PC-9 (cell line): ENCODE measurements at regions not wholly inside any gene's neighbourhood (a gene's known extent, or its start where the extent isn't known, plus 50 kb on each side); places are given as distances from the start of the nearest gene placed in this dataset.

Experiments
- BruUV-seq: library from RNA; stranded (reverse); fragments of 400-500 nt; replicated peaks from 2 replicates; lab custom pipeline; 2021; lab: Mats Ljungman, UMichigan
- CTCF ChIA-PET: fragments of 300-600 bp; sonication (Branson Sonifier 250); formaldehyde crosslinking; loops from one replicate; lab custom pipeline; 2022; ENCODE audit warnings: antibody characterized with exemption; lab: Charles Lee
- POLR2A ChIA-PET: fragments of 300-600 bp; sonication (Branson Sonifier 250); formaldehyde crosslinking; loops from one replicate; lab custom pipeline; 2022; ENCODE audit warnings: antibody characterized with exemption; ENCODE audit not compliant: unreplicated experiment; lab: Charles Lee
- DNase-seq, 2 experiments: peaks; one replicate each; pipeline versions ENCODE4 v3.0.0 to v3.0.0-alpha.2; 2015 to 2022; ENCODE audit warnings: mixed read lengths in 1 of 2
- H2AFZ ChIP-seq: fragments of 200-600 bp; sonication (generic); 2 replicates; pipeline ENCODE4 v1.8.1; 2017; ENCODE audit warnings: antibody characterized with exemption
- H3F3A ChIP-seq: fragments of 200-600 bp; sonication (generic); 2 replicates; pipeline ENCODE4 v1.8.1; 2017; ENCODE audit warnings: antibody characterized with exemption, mild to moderate bottlenecking, low read depth; ENCODE audit not compliant: insufficient read depth
- H3K27ac ChIP-seq: fragments of 200-600 bp; sonication (generic); 2 replicates; pipeline ENCODE4 v1.6.1; 2016; ENCODE audit warnings: mixed run types
- H3K27me3 ChIP-seq: fragments of 200-600 bp; sonication (generic); 2 replicates; pipeline ENCODE4 v1.6.1; 2016; ENCODE audit warnings: low read depth, mixed run types; ENCODE audit not compliant: insufficient read depth
- H3K36me3 ChIP-seq: fragments of 200-600 bp; sonication (generic); 2 replicates; pipeline ENCODE4 v1.6.1; 2016; ENCODE audit warnings: low read depth, mixed run types
- H3K4me1 ChIP-seq: fragments of 200-600 bp; sonication (generic); replicated peaks from 2 replicates; pipeline ENCODE4 v1.6.1; 2016; ENCODE audit warnings: mixed run types; ENCODE audit not compliant: insufficient read depth
- H3K4me2 ChIP-seq: fragments of 200-600 bp; sonication (generic); 2 replicates; pipeline ENCODE4 v1.6.1; 2017; ENCODE audit warnings: mixed run types
- H3K4me3 ChIP-seq: fragments of 200-600 bp; sonication (generic); 2 replicates; pipeline ENCODE4 v1.6.1; 2016; ENCODE audit warnings: mixed run types
- H3K79me2 ChIP-seq: fragments of 200-600 bp; sonication (generic); 2 replicates; pipeline ENCODE4 v1.6.1; 2017; ENCODE audit warnings: low read depth, mixed run types
- H3K9me2 ChIP-seq: fragments of 200-600 bp; sonication (generic); 2 replicates; pipeline ENCODE4 v1.8.1; 2017; ENCODE audit warnings: mild to moderate bottlenecking; ENCODE audit not compliant: insufficient read depth
- H3K9me3 ChIP-seq: fragments of 200-600 bp; sonication (generic); 2 replicates; pipeline ENCODE4 v1.8.1; 2016; ENCODE audit warnings: low read depth; ENCODE audit not compliant: insufficient read depth
- H4K20me1 ChIP-seq: fragments of 200-600 bp; sonication (generic); 2 replicates; pipeline ENCODE4 v1.8.1; 2017; ENCODE audit not compliant: insufficient read depth
- EZH2 ChIP-seq: fragments of 200-600 bp; sonication (generic); IDR thresholded peaks from 2 replicates; pipeline ENCODE4 v1.8.0; 2017; ENCODE audit warnings: antibody characterized with exemption, low read depth
- intact Hi-C: fragments of 100-400 bp; cut with micrococcal nuclease; formaldehyde crosslinking; loops from one replicate; pipeline ENCODE4 v1.10.0; 2022; ENCODE audit not compliant: unreplicated experiment
- TF ChIP-seq, protein P1 (sequence below): fragments of 200-600 bp; sonication (generic); conservative IDR thresholded peaks from 2 replicates; pipeline ENCODE4 v1.6.1; 2017; ENCODE audit warnings: mixed run types, antibody characterized with exemption, mild to moderate bottlenecking, moderate library complexity

DNA sequence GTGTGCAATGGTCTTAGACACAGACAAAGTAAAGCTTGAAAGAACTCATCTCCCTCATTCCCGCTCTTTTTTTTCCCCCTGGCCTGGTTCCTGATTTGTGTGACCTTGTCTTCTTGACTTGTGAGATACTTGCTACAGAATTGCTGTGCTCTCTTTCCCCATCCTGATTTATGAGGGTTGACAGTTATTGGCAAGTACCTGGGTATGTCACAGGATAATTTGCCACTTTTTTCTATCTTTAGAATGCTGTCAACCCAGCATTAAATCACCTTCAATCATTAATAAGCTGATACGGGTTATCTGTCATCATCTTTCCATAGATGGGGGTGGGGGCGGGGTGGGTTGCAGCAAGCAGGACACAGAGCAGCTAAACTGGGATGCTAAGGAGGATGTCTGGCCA, 144.4 kb upstream of the PRICKLE1 start:
- Histone ChIP-seq H3K4me3 (no peak overlapping the region), H3K36me3 (no peaks in the 10 kb centered on the region), H4K20me1 (no peaks in the 10 kb centered on the region), H3K4me2 (no peak overlapping the region), H2AFZ (no peak overlapping the region), H3K79me2 (no peaks in the 10 kb centered on the region), H3K9me3 (peaks cover 3% of the 10 kb centered on the region; the same call in 1 of the 2 replicates), H3K9me2 (no peaks in the 10 kb centered on the region), H3K27me3 (no peaks in the 10 kb centered on the region), H3K4me1 (peaks cover 26% of the 10 kb centered on the region), H3K27ac (no peak overlapping the region), H3F3A (no peaks in the 10 kb centered on the region; the same call in 1 of the 2 replicates)
- CTCF ChIA-PET, result no interaction called here
- BruUV-seq, result no TSS peak
- intact Hi-C loops, result no loop called here
- TF ChIP-seq EZH2, result no peak
- TF ChIP-seq, protein P1, sequence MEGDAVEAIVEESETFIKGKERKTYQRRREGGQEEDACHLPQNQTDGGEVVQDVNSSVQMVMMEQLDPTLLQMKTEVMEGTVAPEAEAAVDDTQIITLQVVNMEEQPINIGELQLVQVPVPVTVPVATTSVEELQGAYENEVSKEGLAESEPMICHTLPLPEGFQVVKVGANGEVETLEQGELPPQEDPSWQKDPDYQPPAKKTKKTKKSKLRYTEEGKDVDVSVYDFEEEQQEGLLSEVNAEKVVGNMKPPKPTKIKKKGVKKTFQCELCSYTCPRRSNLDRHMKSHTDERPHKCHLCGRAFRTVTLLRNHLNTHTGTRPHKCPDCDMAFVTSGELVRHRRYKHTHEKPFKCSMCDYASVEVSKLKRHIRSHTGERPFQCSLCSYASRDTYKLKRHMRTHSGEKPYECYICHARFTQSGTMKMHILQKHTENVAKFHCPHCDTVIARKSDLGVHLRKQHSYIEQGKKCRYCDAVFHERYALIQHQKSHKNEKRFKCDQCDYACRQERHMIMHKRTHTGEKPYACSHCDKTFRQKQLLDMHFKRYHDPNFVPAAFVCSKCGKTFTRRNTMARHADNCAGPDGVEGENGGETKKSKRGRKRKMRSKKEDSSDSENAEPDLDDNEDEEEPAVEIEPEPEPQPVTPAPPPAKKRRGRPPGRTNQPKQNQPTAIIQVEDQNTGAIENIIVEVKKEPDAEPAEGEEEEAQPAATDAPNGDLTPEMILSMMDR, result no peak
- DNase-seq, result no peak
- POLR2A ChIA-PET, result no interaction called here

DNA sequence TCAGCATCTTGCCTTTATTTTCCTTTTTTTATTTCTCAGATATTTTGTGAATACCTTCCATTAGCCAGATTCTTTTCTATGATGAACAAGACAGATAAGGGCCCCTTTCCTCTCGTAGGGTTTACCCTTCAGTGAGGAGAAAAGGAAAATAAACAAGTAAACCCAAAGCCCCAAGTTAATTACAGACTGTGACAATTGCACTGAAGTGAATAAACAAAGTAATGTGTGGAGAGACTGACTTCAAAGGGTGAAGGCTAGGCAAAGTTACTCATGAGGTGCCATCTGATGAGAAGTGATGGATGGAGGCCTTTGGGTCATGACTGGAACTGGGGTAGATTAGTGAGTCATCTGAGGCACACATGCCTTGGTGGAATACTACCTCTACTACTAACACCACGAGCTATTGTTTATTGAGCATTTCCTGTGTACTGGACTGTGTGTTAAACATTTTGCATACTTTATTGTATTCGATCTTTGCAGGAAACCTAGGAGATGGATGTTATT, 143.4 kb upstream of the PRICKLE1 start:
- no peaks in the 10 kb centered on the region for H4K20me1 ChIP-seq
- H2AFZ ChIP-seq, result no peak overlapping the region
- no peak overlapping the region for H3K27ac ChIP-seq
- no peak overlapping the region for H3K4me3 ChIP-seq
- no peaks in the 10 kb centered on the region for H3K79me2 ChIP-seq
- H3K9me2 ChIP-seq, result no peaks in the 10 kb centered on the region
- POLR2A ChIA-PET, result no interaction called here
- TF ChIP-seq EZH2, result no peak
- TF ChIP-seq, protein P1, result no peak
- H3K36me3 ChIP-seq, result no peaks in the 10 kb centered on the region
- H3K4me2 ChIP-seq, result no peak overlapping the region
- no peaks in the 10 kb centered on the region; the same call in 1 of the 2 replicates for H3F3A ChIP-seq
- H3K27me3 ChIP-seq, result no peaks in the 10 kb centered on the region
- intact Hi-C loops, result no loop called here
- H3K9me3 ChIP-seq, result peaks cover 7% of the 10 kb centered on the region
- CTCF ChIA-PET, result no interaction called here
- peaks cover 32% of the 10 kb centered on the region for H3K4me1 ChIP-seq
- no TSS peak for BruUV-seq
- DNase-seq, result no peak

DNA sequence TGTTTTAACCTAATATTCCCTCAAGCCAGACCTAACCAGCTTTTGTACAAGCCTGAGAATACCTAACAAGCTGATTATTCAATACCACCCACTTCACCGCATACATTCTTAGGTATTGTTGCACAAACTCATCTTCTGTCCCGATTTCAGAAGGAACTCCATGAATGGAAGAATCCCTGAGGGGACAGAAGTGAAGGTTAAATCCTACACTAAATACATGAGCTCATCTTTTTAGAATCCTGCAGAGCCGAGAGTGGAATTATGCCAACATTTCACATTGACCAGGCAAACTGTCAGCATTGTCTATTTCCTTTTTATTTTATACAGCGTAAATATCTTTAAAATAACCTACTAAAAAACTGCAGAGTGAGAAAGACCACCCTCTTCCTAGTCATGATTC, 140.7 kb upstream of the PRICKLE1 start:
- Histone ChIP-seq H3F3A (no peaks in the 10 kb centered on the region; the same call in 1 of the 2 replicates), H3K27me3 (no peaks in the 10 kb centered on the region), H3K4me1 (peaks cover 32% of the 10 kb centered on the region), H3K4me3 (0 out of 2 replicates have a peak overlapping the region, but pooled peaks have one; percentile 1), H3K9me3 (peaks cover 16% of the 10 kb centered on the region), H3K36me3 (no peaks in the 10 kb centered on the region), H3K4me2 (peak overlapping the region; percentile 60; the same call in 1 of the 2 replicates), H4K20me1 (no peaks in the 10 kb centered on the region), H2AFZ (0 out of 2 replicates have a peak overlapping the region, but pooled peaks have one; percentile 35), H3K27ac (peak overlapping the region; percentile 37; the same call in 1 of the 2 replicates), H3K9me2 (no peaks in the 10 kb centered on the region), H3K79me2 (no peaks in the 10 kb centered on the region)
- no peak for TF ChIP-seq EZH2
- TF ChIP-seq, protein P1, result no peak
- intact Hi-C loops, result no loop called here
- no TSS peak for BruUV-seq
- POLR2A ChIA-PET, result interaction anchor here (0.5 kb wide), 1 partner anchor 44 kb away, joined by 3 read pairs; no protein-coding TSS in a partner anchor
- DNase-seq, result no peak
- CTCF ChIA-PET, result no interaction called here
